ENCODE measurements at regions not wholly inside any gene's neighbourhood (a gene's known extent, or its start where the extent isn't known, plus 50 kb on each side); places are given as distances from the start of the nearest gene placed in this dataset.

DNA sequence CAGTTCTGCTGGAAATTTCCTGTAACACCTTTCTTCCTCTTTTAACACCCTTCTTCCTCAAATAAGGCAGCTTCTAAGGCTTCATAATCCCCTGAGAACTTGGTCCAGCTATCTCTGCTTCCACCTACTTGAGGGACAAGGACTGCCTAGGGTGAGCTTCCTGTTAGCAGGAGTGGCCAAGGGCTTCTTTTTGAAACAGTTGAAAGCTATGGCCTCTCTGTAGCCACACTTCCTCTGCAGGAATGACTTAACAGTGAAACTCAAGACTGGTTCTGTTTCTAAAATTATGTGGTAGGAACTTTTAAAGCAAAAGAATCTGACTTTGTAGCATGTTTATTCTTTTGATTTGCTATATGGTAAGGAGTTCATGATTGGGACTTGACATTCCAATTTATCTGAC, 108.5 kb upstream of the WDR1 start:
- TF ChIP-seq, protein P1, sequence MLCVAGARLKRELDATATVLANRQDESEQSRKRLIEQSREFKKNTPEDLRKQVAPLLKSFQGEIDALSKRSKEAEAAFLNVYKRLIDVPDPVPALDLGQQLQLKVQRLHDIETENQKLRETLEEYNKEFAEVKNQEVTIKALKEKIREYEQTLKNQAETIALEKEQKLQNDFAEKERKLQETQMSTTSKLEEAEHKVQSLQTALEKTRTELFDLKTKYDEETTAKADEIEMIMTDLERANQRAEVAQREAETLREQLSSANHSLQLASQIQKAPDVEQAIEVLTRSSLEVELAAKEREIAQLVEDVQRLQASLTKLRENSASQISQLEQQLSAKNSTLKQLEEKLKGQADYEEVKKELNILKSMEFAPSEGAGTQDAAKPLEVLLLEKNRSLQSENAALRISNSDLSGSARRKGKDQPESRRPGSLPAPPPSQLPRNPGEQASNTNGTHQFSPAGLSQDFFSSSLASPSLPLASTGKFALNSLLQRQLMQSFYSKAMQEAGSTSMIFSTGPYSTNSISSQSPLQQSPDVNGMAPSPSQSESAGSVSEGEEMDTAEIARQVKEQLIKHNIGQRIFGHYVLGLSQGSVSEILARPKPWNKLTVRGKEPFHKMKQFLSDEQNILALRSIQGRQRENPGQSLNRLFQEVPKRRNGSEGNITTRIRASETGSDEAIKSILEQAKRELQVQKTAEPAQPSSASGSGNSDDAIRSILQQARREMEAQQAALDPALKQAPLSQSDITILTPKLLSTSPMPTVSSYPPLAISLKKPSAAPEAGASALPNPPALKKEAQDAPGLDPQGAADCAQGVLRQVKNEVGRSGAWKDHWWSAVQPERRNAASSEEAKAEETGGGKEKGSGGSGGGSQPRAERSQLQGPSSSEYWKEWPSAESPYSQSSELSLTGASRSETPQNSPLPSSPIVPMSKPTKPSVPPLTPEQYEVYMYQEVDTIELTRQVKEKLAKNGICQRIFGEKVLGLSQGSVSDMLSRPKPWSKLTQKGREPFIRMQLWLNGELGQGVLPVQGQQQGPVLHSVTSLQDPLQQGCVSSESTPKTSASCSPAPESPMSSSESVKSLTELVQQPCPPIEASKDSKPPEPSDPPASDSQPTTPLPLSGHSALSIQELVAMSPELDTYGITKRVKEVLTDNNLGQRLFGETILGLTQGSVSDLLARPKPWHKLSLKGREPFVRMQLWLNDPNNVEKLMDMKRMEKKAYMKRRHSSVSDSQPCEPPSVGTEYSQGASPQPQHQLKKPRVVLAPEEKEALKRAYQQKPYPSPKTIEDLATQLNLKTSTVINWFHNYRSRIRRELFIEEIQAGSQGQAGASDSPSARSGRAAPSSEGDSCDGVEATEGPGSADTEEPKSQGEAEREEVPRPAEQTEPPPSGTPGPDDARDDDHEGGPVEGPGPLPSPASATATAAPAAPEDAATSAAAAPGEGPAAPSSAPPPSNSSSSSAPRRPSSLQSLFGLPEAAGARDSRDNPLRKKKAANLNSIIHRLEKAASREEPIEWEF (IDR thresholded peaks at IDR 0.05; ENCODE audit: insufficient replicate concordance, low read depth, low read length): no peak
- TF ChIP-seq CEBPB (IDR thresholded peaks at IDR 0.05; ENCODE audit: borderline replicate concordance in 1 of 2, low read depth in 2 of 2, low read length in 2 of 2): no peak
- TF ChIP-seq RFX5 (IDR thresholded peaks at IDR 0.05; ENCODE audit: low read depth, low read length): no peak
- TF ChIP-seq, protein P2, sequence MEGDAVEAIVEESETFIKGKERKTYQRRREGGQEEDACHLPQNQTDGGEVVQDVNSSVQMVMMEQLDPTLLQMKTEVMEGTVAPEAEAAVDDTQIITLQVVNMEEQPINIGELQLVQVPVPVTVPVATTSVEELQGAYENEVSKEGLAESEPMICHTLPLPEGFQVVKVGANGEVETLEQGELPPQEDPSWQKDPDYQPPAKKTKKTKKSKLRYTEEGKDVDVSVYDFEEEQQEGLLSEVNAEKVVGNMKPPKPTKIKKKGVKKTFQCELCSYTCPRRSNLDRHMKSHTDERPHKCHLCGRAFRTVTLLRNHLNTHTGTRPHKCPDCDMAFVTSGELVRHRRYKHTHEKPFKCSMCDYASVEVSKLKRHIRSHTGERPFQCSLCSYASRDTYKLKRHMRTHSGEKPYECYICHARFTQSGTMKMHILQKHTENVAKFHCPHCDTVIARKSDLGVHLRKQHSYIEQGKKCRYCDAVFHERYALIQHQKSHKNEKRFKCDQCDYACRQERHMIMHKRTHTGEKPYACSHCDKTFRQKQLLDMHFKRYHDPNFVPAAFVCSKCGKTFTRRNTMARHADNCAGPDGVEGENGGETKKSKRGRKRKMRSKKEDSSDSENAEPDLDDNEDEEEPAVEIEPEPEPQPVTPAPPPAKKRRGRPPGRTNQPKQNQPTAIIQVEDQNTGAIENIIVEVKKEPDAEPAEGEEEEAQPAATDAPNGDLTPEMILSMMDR (IDR thresholded peaks at IDR 0.05 in 2 of 3, conservative IDR thresholded peaks at IDR 0.05 in 1 of 3; ENCODE audit: control insufficient read depth in 2 of 3, extremely low read depth in 1 of 3, insufficient read depth in 1 of 3, low read depth in 3 of 3, low read length in 3 of 3): no peak
